T-helper 17 cell (primary cell): ENCODE measurements at regions not wholly inside any gene's neighbourhood (a gene's known extent, or its start where the extent isn't known, plus 50 kb on each side); places are given as distances from the start of the nearest gene placed in this dataset.
A peak's percentile ranks its signal among the peaks of the same experiment; 100 is the strongest.
"Not testable (repeated sequence)": the region's sequence is repeated elsewhere in the genome, so short reads cannot be mapped to it uniquely, and the experiment has no call there.

Source experiments
- ATAC-seq: fragments of 150-1000 bp; cut with Tn5 transposase; 2 replicates; pipeline ENCODE4 v1.10.0; 2021; ENCODE audit warnings: mild to moderate bottlenecking, moderate library complexity
- DNase-seq, 3 donors: peaks; one replicate each; pipeline versions ENCODE4 v3.0.0 to v3.0.0-alpha.2; 2020 to 2021
- H3K9me3 ChIP-seq: one replicate; pipeline ENCODE4 v1.7.0; 2013; ENCODE audit warnings: low read length, mild to moderate bottlenecking; ENCODE audit not compliant: control insufficient read depth, poor library complexity, severe bottlenecking
- H3K27ac Mint-ChIP-seq: one replicate; pipeline ENCODE4 v1.8.0; 2022; ENCODE audit warnings: mild to moderate bottlenecking, moderate library complexity, mixed read lengths
- H3K27me3 Mint-ChIP-seq: one replicate; pipeline ENCODE4 v1.8.0; 2022; ENCODE audit warnings: mixed read lengths
- H3K36me3 Mint-ChIP-seq: one replicate; pipeline ENCODE4 v1.8.0; 2022; ENCODE audit warnings: low read depth, mixed read lengths
- H3K4me1 Mint-ChIP-seq: one replicate; pipeline ENCODE4 v1.8.0; 2022; ENCODE audit warnings: mild to moderate bottlenecking, mixed read lengths
- H3K4me3 Mint-ChIP-seq: one replicate; pipeline ENCODE4 v1.8.0; 2022; ENCODE audit warnings: mild to moderate bottlenecking, moderate library complexity, mixed read lengths

GRCh38 chr10:109746861-109747260 is 176.4 kb downstream of the XPNPEP1 start:
- no peaks in the 10 kb centered on the region for H3K9me3 ChIP-seq
- DNase-seq = no peak
- ATAC-seq = no peak
- Mint-ChIP-seq H3K27ac (no peak overlapping the region), H3K27me3 (peaks cover 21% of the 10 kb centered on the region), H3K36me3 (peaks cover under 1% of the 10 kb centered on the region), H3K4me1 (no peaks in the 10 kb centered on the region), H3K4me3 (no peak overlapping the region)

GRCh38 chr10:109744020-109744419 is 179.3 kb downstream of the XPNPEP1 start:
- H3K36me3 Mint-ChIP-seq = no peaks in the 10 kb centered on the region
- no peaks in the 10 kb centered on the region for H3K4me1 Mint-ChIP-seq
- no peak overlapping the region for H3K4me3 Mint-ChIP-seq
- no peak overlapping the region for H3K27ac Mint-ChIP-seq
- ATAC-seq (no peak), DNase-seq (no peak)
- no peaks in the 10 kb centered on the region for H3K9me3 ChIP-seq
- peaks cover 37% of the 10 kb centered on the region for H3K27me3 Mint-ChIP-seq

- Mint-ChIP-seq H3K4me1 (no peaks in the 10 kb centered on the region), H3K27ac (no peak overlapping the region), H3K27me3 (peaks cover 37% of the 10 kb centered on the region), H3K4me3 (no peak overlapping the region), H3K36me3 (no peaks in the 10 kb centered on the region)
- ATAC-seq = no peak
- H3K9me3 ChIP-seq = no peaks in the 10 kb centered on the region
- DNase-seq = no peak
These were observed 179.7 kb downstream of the XPNPEP1 start for GRCh38 chr10:109743574-109743973.

- H3K9me3 ChIP-seq = no peaks in the 10 kb centered on the region
- Mint-ChIP-seq H3K4me3 (no peak overlapping the region), H3K4me1 (no peaks in the 10 kb centered on the region), H3K27me3 (peaks cover 39% of the 10 kb centered on the region), H3K27ac (no peak overlapping the region), H3K36me3 (no peaks in the 10 kb centered on the region)
- ATAC-seq (no peak), DNase-seq (no peak)
These were observed 180.2 kb downstream of the XPNPEP1 start for GRCh38 chr10:109743146-109743545.

GRCh38 chr10:109741712-109742111 is 181.6 kb downstream of the XPNPEP1 start:
- no peaks in the 10 kb centered on the region for H3K4me1 Mint-ChIP-seq
- H3K36me3 Mint-ChIP-seq = no peaks in the 10 kb centered on the region
- no peak for DNase-seq
- H3K9me3 ChIP-seq = no peaks in the 10 kb centered on the region
- H3K27me3 Mint-ChIP-seq = peaks cover 53% of the 10 kb centered on the region
- no peak for ATAC-seq
- H3K27ac Mint-ChIP-seq = no peak overlapping the region
- no peak overlapping the region for H3K4me3 Mint-ChIP-seq

GRCh38 chr10:109740436-109740835 is 182.9 kb downstream of the XPNPEP1 start:
- Mint-ChIP-seq H3K27me3 (peaks cover 42% of the 10 kb centered on the region), H3K27ac (no peak overlapping the region), H3K36me3 (no peaks in the 10 kb centered on the region), H3K4me1 (no peaks in the 10 kb centered on the region), H3K4me3 (no peak overlapping the region)
- no peaks in the 10 kb centered on the region for H3K9me3 ChIP-seq
- no peak for ATAC-seq
- no peak for DNase-seq

GRCh38 chr10:109737626-109738025 is 185.7 kb downstream of the XPNPEP1 start:
- H3K9me3 ChIP-seq = no peaks in the 10 kb centered on the region
- no peak for ATAC-seq
- H3K36me3 Mint-ChIP-seq = no peaks in the 10 kb centered on the region
- H3K4me3 Mint-ChIP-seq = no peak overlapping the region
- no peaks in the 10 kb centered on the region for H3K4me1 Mint-ChIP-seq
- no peak overlapping the region for H3K27ac Mint-ChIP-seq
- H3K27me3 Mint-ChIP-seq = peaks cover 38% of the 10 kb centered on the region
- no peak for DNase-seq

GRCh38 chr10:109737009-109737408 is 186.3 kb downstream of the XPNPEP1 start:
- no peaks in the 10 kb centered on the region for H3K4me1 Mint-ChIP-seq
- DNase-seq (no peak), ATAC-seq (no peak)
- H3K9me3 ChIP-seq = no peaks in the 10 kb centered on the region
- H3K27ac Mint-ChIP-seq = no peak overlapping the region
- no peaks in the 10 kb centered on the region for H3K36me3 Mint-ChIP-seq
- peaks cover 37% of the 10 kb centered on the region for H3K27me3 Mint-ChIP-seq
- no peak overlapping the region for H3K4me3 Mint-ChIP-seq

GRCh38 chr10:109735776-109736175 is 187.5 kb downstream of the XPNPEP1 start:
- Mint-ChIP-seq H3K27ac (no peak overlapping the region), H3K4me1 (no peaks in the 10 kb centered on the region), H3K36me3 (no peaks in the 10 kb centered on the region), H3K4me3 (no peak overlapping the region), H3K27me3 (peaks cover 29% of the 10 kb centered on the region)
- no peaks in the 10 kb centered on the region for H3K9me3 ChIP-seq
- no peak for DNase-seq
- no peak for ATAC-seq

GRCh38 chr10:109732254-109732965 is 190.9 kb downstream of the XPNPEP1 start:
- peaks cover 7% of the 10 kb centered on the region for H3K27me3 Mint-ChIP-seq
- DNase-seq (no peak), ATAC-seq (no peak)
- no peak overlapping the region for H3K4me3 Mint-ChIP-seq
- no peak overlapping the region for H3K27ac Mint-ChIP-seq
- no peaks in the 10 kb centered on the region for H3K9me3 ChIP-seq
- no peaks in the 10 kb centered on the region for H3K36me3 Mint-ChIP-seq
- no peaks in the 10 kb centered on the region for H3K4me1 Mint-ChIP-seq

GRCh38 chr10:109729895-109730294 is 193.4 kb downstream of the XPNPEP1 start:
- not testable (repeated sequence) for H3K4me1 Mint-ChIP-seq, ATAC-seq, DNase-seq, H3K36me3 Mint-ChIP-seq, H3K9me3 ChIP-seq, H3K27me3 Mint-ChIP-seq, H3K27ac Mint-ChIP-seq
- peak overlapping the region; percentile 13 for H3K4me3 Mint-ChIP-seq

GRCh38 chr10:109727436-109727835 is 195.9 kb downstream of the XPNPEP1 start:
- no peaks in the 10 kb centered on the region for H3K4me1 Mint-ChIP-seq
- no peaks in the 10 kb centered on the region for H3K9me3 ChIP-seq

GRCh38 chr10:109726473-109726872 is 196.8 kb downstream of the XPNPEP1 start:
- Mint-ChIP-seq H3K27ac (no peak overlapping the region), H3K36me3 (no peaks in the 10 kb centered on the region), H3K4me1 (no peaks in the 10 kb centered on the region), H3K27me3 (peaks cover 5% of the 10 kb centered on the region), H3K4me3 (no peak overlapping the region)
- no peak for DNase-seq
- no peaks in the 10 kb centered on the region for H3K9me3 ChIP-seq
- ATAC-seq = no peak

More at GRCh38 chr10:109727436-109727835, 195.9 kb downstream of the XPNPEP1 start:
- Mint-ChIP-seq H3K36me3 (no peaks in the 10 kb centered on the region), H3K27me3 (peaks cover 5% of the 10 kb centered on the region), H3K4me3 (no peak overlapping the region), H3K27ac (no peak overlapping the region)
- no peak for DNase-seq
- no peak for ATAC-seq

GRCh38 chr10:109723305-109723704 is 200.0 kb downstream of the XPNPEP1 start:
- Mint-ChIP-seq H3K36me3 (no peaks in the 10 kb centered on the region), H3K4me3 (no peak overlapping the region), H3K4me1 (no peaks in the 10 kb centered on the region), H3K27ac (no peak overlapping the region), H3K27me3 (peaks cover 5% of the 10 kb centered on the region)
- no peak for ATAC-seq
- no peak for DNase-seq
- no peaks in the 10 kb centered on the region for H3K9me3 ChIP-seq
